GM23338 (cell line): ENCODE measurements at regions not wholly inside any gene's neighbourhood (a gene's known extent, or its start where the extent isn't known, plus 50 kb on each side); places are given as distances from the start of the nearest gene placed in this dataset.

Source experiments
- ATAC-seq: fragments of 200-7000 bp; cut with Tn5 transposase; 3 replicates; pipeline ENCODE4 v1.9.1; 2020
- DNase-seq: peaks from one replicate; pipeline ENCODE4 v3.0.0-alpha.2; 2015; ENCODE audit warnings: low spot score
- H2AFZ ChIP-seq: fragments of 200-600 bp; sonication (generic); 2 replicates; pipeline ENCODE4 v1.8.0; 2016; ENCODE audit warnings: antibody characterized with exemption, mild to moderate bottlenecking, moderate library complexity
- H3F3A ChIP-seq: fragments of 200-600 bp; sonication (generic); replicated peaks from 2 replicates; pipeline ENCODE4 v1.8.0; 2017; ENCODE audit warnings: antibody characterized with exemption, mixed run types, low read depth
- H3K27ac ChIP-seq: fragments of 200-600 bp; sonication (generic); 2 replicates; pipeline ENCODE4 v1.6.1; 2016; ENCODE audit warnings: low read depth
- H3K27me3 ChIP-seq: fragments of 200-600 bp; sonication (generic); 2 replicates; pipeline ENCODE4 v1.8.0; 2016; ENCODE audit warnings: mild to moderate bottlenecking, mixed run types, moderate library complexity; ENCODE audit not compliant: insufficient read depth
- H3K36me3 ChIP-seq: fragments of 200-600 bp; sonication (generic); 2 replicates; pipeline ENCODE4 v1.8.0; 2016; ENCODE audit warnings: mild to moderate bottlenecking; ENCODE audit not compliant: insufficient read depth
- H3K4me1 ChIP-seq: fragments of 200-600 bp; sonication (generic); 2 replicates; pipeline ENCODE4 v1.8.0; 2016; ENCODE audit warnings: mild to moderate bottlenecking, moderate library complexity; ENCODE audit not compliant: insufficient read depth
- H3K4me2 ChIP-seq: fragments of 200-600 bp; sonication (generic); 2 replicates; pipeline ENCODE4 v1.7.1; 2017; ENCODE audit warnings: mixed run types
- H3K4me3 ChIP-seq: fragments of 200-600 bp; sonication (generic); 2 replicates; pipeline ENCODE4 v1.6.1; 2016; ENCODE audit warnings: mixed run types
- H3K79me2 ChIP-seq: fragments of 200-600 bp; sonication (generic); replicated peaks from 2 replicates; pipeline ENCODE4 v1.8.0; 2017; ENCODE audit warnings: mild to moderate bottlenecking; ENCODE audit not compliant: insufficient read depth
- H3K9me2 ChIP-seq: fragments of 200-600 bp; sonication (generic); 2 replicates; pipeline ENCODE4 v1.8.0; 2017; ENCODE audit not compliant: insufficient read depth
- H4K20me1 ChIP-seq: fragments of 200-600 bp; sonication (generic); replicated peaks from 2 replicates; pipeline ENCODE4 v1.8.0; 2017; ENCODE audit warnings: mild to moderate bottlenecking; ENCODE audit not compliant: insufficient read depth
- H3K27ac Mint-ChIP-seq: 2 replicates; pipeline ENCODE4 v1.8.0; 2020; ENCODE audit warnings: inconsistent platforms, mild to moderate bottlenecking, moderate library complexity, mixed read lengths
- H3K27me3 Mint-ChIP-seq: 3 replicates; pipeline ENCODE4 v1.8.0; 2022; ENCODE audit warnings: low read depth, mild to moderate bottlenecking, moderate library complexity, mixed read lengths, inconsistent platforms; ENCODE audit not compliant: insufficient read depth, poor library complexity
- H3K36me3 Mint-ChIP-seq: 3 replicates; pipeline ENCODE4 v1.8.0; 2021; ENCODE audit warnings: low read depth, mild to moderate bottlenecking, inconsistent platforms, moderate library complexity, mixed read lengths
- H3K4me1 Mint-ChIP-seq: 3 replicates; pipeline ENCODE4 v1.8.0; 2020; ENCODE audit warnings: mild to moderate bottlenecking, inconsistent platforms, mixed read lengths
- H3K4me3 Mint-ChIP-seq: 3 replicates; pipeline ENCODE4 v1.8.0; 2021; ENCODE audit warnings: moderate library complexity, mild to moderate bottlenecking, inconsistent platforms, mixed read lengths
- H3K9me3 Mint-ChIP-seq: 3 replicates; pipeline ENCODE4 v1.8.0; 2020; ENCODE audit warnings: moderate library complexity, mild to moderate bottlenecking, inconsistent platforms, mixed read lengths
- CREB1 ChIP-seq: fragments of 250-450 bp; sonication (Bioruptor Pico); IDR thresholded peaks from 2 replicates; pipeline ENCODE4 v1.5.0; 2020; ENCODE audit warnings: low read depth, mild to moderate bottlenecking, moderate library complexity
- CTCF ChIP-seq, 2 experiments: fragments of 200-600 bp in 1 of 2; sonication (generic) in 1 of 2; conservative IDR thresholded peaks; 2 replicates each; pipeline versions ENCODE4 v1.5.1 to v1.6.1; 2016 to 2017; ENCODE audit warnings: antibody characterized with exemption in 2 of 2, low read depth in 2 of 2, mild to moderate bottlenecking in 2 of 2, moderate library complexity in 1 of 2
- ETS1 ChIP-seq: IDR thresholded peaks from 2 replicates; pipeline ENCODE4 v1.6.1; 2016; ENCODE audit warnings: antibody characterized with exemption
- EZH2 ChIP-seq: fragments of 200-600 bp; sonication (generic); IDR thresholded peaks from one replicate; pipeline ENCODE4 v1.8.0; 2017; ENCODE audit warnings: antibody characterized with exemption, mild to moderate bottlenecking, low read depth; ENCODE audit not compliant: unreplicated experiment
- EZH2phosphoT487 ChIP-seq: fragments of 200-600 bp; sonication (generic); IDR thresholded peaks from one replicate; pipeline ENCODE4 v1.8.1; 2018; ENCODE audit warnings: antibody characterized with exemption; ENCODE audit not compliant: unreplicated experiment
- NANOG ChIP-seq: IDR thresholded peaks from 2 replicates; pipeline ENCODE4 v1.6.1; 2016; ENCODE audit warnings: antibody characterized with exemption, borderline replicate concordance
- POLR2AphosphoS5 ChIP-seq: IDR thresholded peaks from 2 replicates; pipeline ENCODE4 v1.6.1; 2016; ENCODE audit warnings: antibody characterized with exemption, low read depth
- REST ChIP-seq: IDR thresholded peaks from one replicate; pipeline ENCODE4 v1.6.1; 2018; ENCODE audit warnings: antibody characterized with exemption; ENCODE audit not compliant: unreplicated experiment
- STAT1 ChIP-seq: IDR thresholded peaks from one replicate; pipeline ENCODE4 v1.6.1; 2016; ENCODE audit warnings: antibody characterized with exemption; ENCODE audit not compliant: unreplicated experiment
- ZNF114 ChIP-seq: fragments of 250-450 bp; sonication (Bioruptor Pico); IDR thresholded peaks from 2 replicates; pipeline ENCODE4 v1.5.0; 2020; ENCODE audit warnings: mild to moderate bottlenecking, moderate library complexity
- ZNF331 ChIP-seq: fragments of 250-450 bp; sonication (Bioruptor Pico); IDR thresholded peaks from 2 replicates; pipeline ENCODE4 v1.5.0; 2020; ENCODE audit warnings: low read depth, mild to moderate bottlenecking, moderate library complexity
- ZNF462 ChIP-seq: fragments of 250-450 bp; sonication (Bioruptor Pico); IDR thresholded peaks from 2 replicates; pipeline ENCODE4 v1.5.0; 2020; ENCODE audit warnings: mild to moderate bottlenecking, moderate library complexity

- H3K36me3 ChIP-seq, result no peaks in the 10 kb centered on the region
- Mint-ChIP-seq H3K27me3 (no peaks in the 10 kb centered on the region), H3K36me3 (no peaks in the 10 kb centered on the region), H3K27ac (no peak overlapping the region), H3K9me3 (peaks cover 18% of the 10 kb centered on the region; the same call in 2 of the 3 replicates), H3K4me1 (peaks cover 2% of the 10 kb centered on the region; the same call in 1 of the 3 replicates), H3K4me3 (no peak overlapping the region)
- H3K9me2 ChIP-seq, result no peaks in the 10 kb centered on the region
- DNase-seq (no peak), ATAC-seq (no peak)
- H3F3A ChIP-seq, result no peaks in the 10 kb centered on the region
- H3K4me2 ChIP-seq, result no peak overlapping the region
- H3K27ac ChIP-seq, result no peak overlapping the region
- H2AFZ ChIP-seq, result no peak overlapping the region
- no peaks in the 10 kb centered on the region for H4K20me1 ChIP-seq
- H3K27me3 ChIP-seq, result no peaks in the 10 kb centered on the region
- H3K4me3 ChIP-seq, result no peak overlapping the region
- TF ChIP-seq ZNF114 (CRISPR knock-in tag), result no peak
- no peak for TF ChIP-seq EZH2
- TF ChIP-seq POLR2AphosphoS5, result no peak
- TF ChIP-seq ZNF331 (CRISPR knock-in tag), result no peak
- no peak for TF ChIP-seq CTCF (conservative IDR thresholded peaks at IDR 0.05; ENCODE audit: low read depth in 2 of 2)
- TF ChIP-seq CREB1, result no peak
- TF ChIP-seq ZNF462 (CRISPR knock-in tag), result no peak
- no peak for TF ChIP-seq STAT1
- no peak for TF ChIP-seq REST
- TF ChIP-seq NANOG, result no peak
- TF ChIP-seq ETS1, result no peak
- TF ChIP-seq EZH2phosphoT487, result no peak
- no peaks in the 10 kb centered on the region; the same call in 1 of the 2 replicates for H3K4me1 ChIP-seq
- H3K79me2 ChIP-seq, result no peaks in the 10 kb centered on the region
Measured at GRCh38 chr9:78163834-78164233, 72.0 kb upstream of the CEP78 start.
